ENCODE measurements at regions not wholly inside any gene's neighbourhood (a gene's known extent, or its start where the extent isn't known, plus 50 kb on each side); places are given as distances from the start of the nearest gene placed in this dataset.
"Not testable (repeated sequence)": the region's sequence is repeated elsewhere in the genome, so short reads cannot be mapped to it uniquely, and the experiment has no call there.

GRCh38 chr3:6421666-6422445 is 439.1 kb upstream of the GRM7 start:
- no peak for DNase-seq (ENCODE audit: low read depth, low spot score)

GRCh38 chr3:6425289-6425820 is 435.6 kb upstream of the GRM7 start:
- no peak for DNase-seq (ENCODE audit: low read depth, low spot score)

- DNase-seq (ENCODE audit: low read depth, low spot score): not testable (repeated sequence)
These were observed 432.6 kb upstream of the GRM7 start for GRCh38 chr3:6428276-6428675.

GRCh38 chr3:6435951-6436350 is 425.0 kb upstream of the GRM7 start:
- DNase-seq (ENCODE audit: low read depth, low spot score): no peak

GRCh38 chr3:6437631-6438030 is 423.3 kb upstream of the GRM7 start:
- no peak for DNase-seq (ENCODE audit: low read depth, low spot score)

- DNase-seq (ENCODE audit: low read depth, low spot score): no peak
These were observed 422.9 kb upstream of the GRM7 start for GRCh38 chr3:6438031-6438430.

- no peak for DNase-seq (ENCODE audit: low read depth, low spot score)
These were observed 421.7 kb upstream of the GRM7 start for GRCh38 chr3:6439226-6439625.

- DNase-seq (ENCODE audit: low read depth, low spot score): no peak
These were observed 421.1 kb upstream of the GRM7 start for GRCh38 chr3:6439824-6440223.

GRCh38 chr3:6444888-6445658 is 415.8 kb upstream of the GRM7 start:
- DNase-seq (ENCODE audit: low read depth, low spot score): no peak

GRCh38 chr3:6447166-6447801 is 413.6 kb upstream of the GRM7 start:
- DNase-seq (ENCODE audit: low read depth, low spot score): no peak

- no peak for DNase-seq (ENCODE audit: low read depth, low spot score)
These were observed 412.9 kb upstream of the GRM7 start for GRCh38 chr3:6448011-6448410.

- DNase-seq (ENCODE audit: low read depth, low spot score): no peak
These were observed 411.8 kb upstream of the GRM7 start for GRCh38 chr3:6449099-6449498.

- no peak for DNase-seq (ENCODE audit: low read depth, low spot score)
These were observed 407.9 kb upstream of the GRM7 start for GRCh38 chr3:6452974-6453373.

- DNase-seq (ENCODE audit: low read depth, low spot score): no peak
These were observed 405.9 kb upstream of the GRM7 start for GRCh38 chr3:6455031-6455430.

- DNase-seq (ENCODE audit: low read depth, low spot score): no peak
These were observed 393.7 kb upstream of the GRM7 start for GRCh38 chr3:6467186-6467585.

- DNase-seq (ENCODE audit: low read depth, low spot score): no peak
These were observed 392.3 kb upstream of the GRM7 start for GRCh38 chr3:6468589-6468988.

GRCh38 chr3:6471744-6472143 is 389.2 kb upstream of the GRM7 start:
- DNase-seq (ENCODE audit: low read depth, low spot score): no peak

- DNase-seq (ENCODE audit: low read depth, low spot score): not testable (repeated sequence)
These were observed 370.2 kb upstream of the GRM7 start for GRCh38 chr3:6490487-6491327.

- DNase-seq (ENCODE audit: low read depth, low spot score): no peak
These were observed 369.1 kb upstream of the GRM7 start for GRCh38 chr3:6491768-6492167.

- no peak for DNase-seq (ENCODE audit: low read depth, low spot score)
These were observed 368.6 kb upstream of the GRM7 start for GRCh38 chr3:6492306-6492705.

- not testable (repeated sequence) for DNase-seq (ENCODE audit: low read depth, low spot score)
These were observed 362.0 kb upstream of the GRM7 start for GRCh38 chr3:6498944-6499343.

All from activated CD4-positive, CD25-positive, alpha-beta regulatory T cell treated with anti-CD3 and anti-CD28 coated beads, Interleukin-2, amount 50 U/mL, for 16 hours (primary cell).